ENCODE measurements at regions not wholly inside any gene's neighbourhood (a gene's known extent, or its start where the extent isn't known, plus 50 kb on each side); places are given as distances from the start of the nearest gene placed in this dataset.

GRCh38 chr19:29083863-29084262 lies 129.1 kb downstream of the UQCRFS1 start:
- Histone ChIP-seq H3K9ac (ENCODE audit: low read length) (no peak overlapping the region), H3K4me1 (ENCODE audit: insufficient read depth, low read length) (no peaks in the 10 kb centered on the region), H3K4me3 (ENCODE audit: low read depth in 1 of 2, low read length in 2 of 2) (no peak overlapping the region), H3K27ac (ENCODE audit: low read depth, low read length) (no peak overlapping the region), H3K27me3 (ENCODE audit: control insufficient read depth in 1 of 2, insufficient read depth in 2 of 2, low read length in 2 of 2) (no peaks in the 10 kb centered on the region), H3K9me3 (ENCODE audit: low read length) (no peaks in the 10 kb centered on the region), H3K36me3 (ENCODE audit: insufficient read depth, low read length) (no peaks in the 10 kb centered on the region)

- no peaks in the 10 kb centered on the region for H3K4me1 ChIP-seq (ENCODE audit: insufficient read depth, low read length)
These were observed 133.5 kb downstream of the UQCRFS1 start for GRCh38 chr19:29079356-29080032.

GRCh38 chr19:29076963-29077362 lies 136.0 kb downstream of the UQCRFS1 start:
- Histone ChIP-seq H3K36me3 (ENCODE audit: insufficient read depth, low read length) (no peaks in the 10 kb centered on the region), H3K9ac (ENCODE audit: low read length) (no peak overlapping the region), H3K27ac (ENCODE audit: low read depth, low read length) (no peak overlapping the region), H3K9me3 (ENCODE audit: low read length) (no peaks in the 10 kb centered on the region), H3K4me3 (ENCODE audit: low read depth in 1 of 2, low read length in 2 of 2) (no peak overlapping the region), H3K4me1 (ENCODE audit: insufficient read depth, low read length) (no peaks in the 10 kb centered on the region), H3K27me3 (ENCODE audit: control insufficient read depth in 1 of 2, insufficient read depth in 2 of 2, low read length in 2 of 2) (no peaks in the 10 kb centered on the region)

More at GRCh38 chr19:29079356-29080032, 133.5 kb downstream of the UQCRFS1 start:
- Histone ChIP-seq H3K9ac (ENCODE audit: low read length) (no peak overlapping the region), H3K27me3 (ENCODE audit: control insufficient read depth in 1 of 2, insufficient read depth in 2 of 2, low read length in 2 of 2) (no peaks in the 10 kb centered on the region), H3K36me3 (ENCODE audit: insufficient read depth, low read length) (no peaks in the 10 kb centered on the region), H3K27ac (ENCODE audit: low read depth, low read length) (no peak overlapping the region), H3K9me3 (ENCODE audit: low read length) (no peaks in the 10 kb centered on the region), H3K4me3 (ENCODE audit: low read depth in 1 of 2, low read length in 2 of 2) (no peak overlapping the region)

GRCh38 chr19:29076161-29076560 lies 136.8 kb downstream of the UQCRFS1 start:
- H3K36me3 ChIP-seq (ENCODE audit: insufficient read depth, low read length): no peaks in the 10 kb centered on the region
- H3K27ac ChIP-seq (ENCODE audit: low read depth, low read length): no peak overlapping the region
- no peak overlapping the region for H3K9ac ChIP-seq (ENCODE audit: low read length)

GRCh38 chr19:29075149-29075548 lies 137.8 kb downstream of the UQCRFS1 start:
- no peak overlapping the region for H3K27ac ChIP-seq (ENCODE audit: low read depth, low read length)
- no peaks in the 10 kb centered on the region for H3K36me3 ChIP-seq (ENCODE audit: insufficient read depth, low read length)
- H3K9me3 ChIP-seq (ENCODE audit: low read length): no peaks in the 10 kb centered on the region
- no peaks in the 10 kb centered on the region for H3K4me1 ChIP-seq (ENCODE audit: insufficient read depth, low read length)
- no peaks in the 10 kb centered on the region for H3K27me3 ChIP-seq (ENCODE audit: control insufficient read depth in 1 of 2, insufficient read depth in 2 of 2, low read length in 2 of 2)
- H3K4me3 ChIP-seq (ENCODE audit: low read depth in 1 of 2, low read length in 2 of 2): no peak overlapping the region
- H3K9ac ChIP-seq (ENCODE audit: low read length): no peak overlapping the region

More at GRCh38 chr19:29076161-29076560, 136.8 kb downstream of the UQCRFS1 start:
- H3K27me3 ChIP-seq (ENCODE audit: control insufficient read depth in 1 of 2, insufficient read depth in 2 of 2, low read length in 2 of 2): no peaks in the 10 kb centered on the region
- no peak overlapping the region for H3K4me3 ChIP-seq (ENCODE audit: low read depth in 1 of 2, low read length in 2 of 2)
- no peaks in the 10 kb centered on the region for H3K9me3 ChIP-seq (ENCODE audit: low read length)
- H3K4me1 ChIP-seq (ENCODE audit: insufficient read depth, low read length): no peaks in the 10 kb centered on the region

GRCh38 chr19:29074579-29074978 lies 138.4 kb downstream of the UQCRFS1 start:
- no peak overlapping the region for H3K27ac ChIP-seq (ENCODE audit: low read depth, low read length)
- no peak overlapping the region for H3K4me3 ChIP-seq (ENCODE audit: low read depth in 1 of 2, low read length in 2 of 2)
- no peaks in the 10 kb centered on the region for H3K27me3 ChIP-seq (ENCODE audit: control insufficient read depth in 1 of 2, insufficient read depth in 2 of 2, low read length in 2 of 2)
- no peak overlapping the region for H3K9ac ChIP-seq (ENCODE audit: low read length)
- no peaks in the 10 kb centered on the region for H3K4me1 ChIP-seq (ENCODE audit: insufficient read depth, low read length)
- no peaks in the 10 kb centered on the region for H3K36me3 ChIP-seq (ENCODE audit: insufficient read depth, low read length)
- no peaks in the 10 kb centered on the region for H3K9me3 ChIP-seq (ENCODE audit: low read length)

- Histone ChIP-seq H3K4me1 (ENCODE audit: insufficient read depth, low read length) (no peaks in the 10 kb centered on the region), H3K4me3 (ENCODE audit: low read depth in 1 of 2, low read length in 2 of 2) (no peak overlapping the region), H3K27me3 (ENCODE audit: control insufficient read depth in 1 of 2, insufficient read depth in 2 of 2, low read length in 2 of 2) (no peaks in the 10 kb centered on the region), H3K9ac (ENCODE audit: low read length) (no peak overlapping the region), H3K36me3 (ENCODE audit: insufficient read depth, low read length) (no peaks in the 10 kb centered on the region), H3K9me3 (ENCODE audit: low read length) (no peaks in the 10 kb centered on the region), H3K27ac (ENCODE audit: low read depth, low read length) (no peak overlapping the region)
These were observed 145.1 kb downstream of the UQCRFS1 start for GRCh38 chr19:29067831-29068230.

GRCh38 chr19:29062475-29063435 lies 150.2 kb downstream of the UQCRFS1 start:
- H3K4me3 ChIP-seq (ENCODE audit: low read depth in 1 of 2, low read length in 2 of 2): no peak overlapping the region
- no peak overlapping the region for H3K9ac ChIP-seq (ENCODE audit: low read length)
- no peak overlapping the region for H3K27ac ChIP-seq (ENCODE audit: low read depth, low read length)
- no peaks in the 10 kb centered on the region for H3K27me3 ChIP-seq (ENCODE audit: control insufficient read depth in 1 of 2, insufficient read depth in 2 of 2, low read length in 2 of 2)
- H3K9me3 ChIP-seq (ENCODE audit: low read length): no peaks in the 10 kb centered on the region
- no peaks in the 10 kb centered on the region for H3K4me1 ChIP-seq (ENCODE audit: insufficient read depth, low read length)
- H3K36me3 ChIP-seq (ENCODE audit: insufficient read depth, low read length): no peaks in the 10 kb centered on the region

GRCh38 chr19:29060813-29061364 lies 152.1 kb downstream of the UQCRFS1 start:
- no peak overlapping the region for H3K9ac ChIP-seq (ENCODE audit: low read length)
- no peak overlapping the region for H3K4me3 ChIP-seq (ENCODE audit: low read depth in 1 of 2, low read length in 2 of 2)
- H3K36me3 ChIP-seq (ENCODE audit: insufficient read depth, low read length): no peaks in the 10 kb centered on the region
- H3K27ac ChIP-seq (ENCODE audit: low read depth, low read length): no peak overlapping the region
- no peaks in the 10 kb centered on the region for H3K9me3 ChIP-seq (ENCODE audit: low read length)
- no peaks in the 10 kb centered on the region for H3K27me3 ChIP-seq (ENCODE audit: control insufficient read depth in 1 of 2, insufficient read depth in 2 of 2, low read length in 2 of 2)
- no peaks in the 10 kb centered on the region for H3K4me1 ChIP-seq (ENCODE audit: insufficient read depth, low read length)

GRCh38 chr19:29056535-29056934 lies 156.4 kb downstream of the UQCRFS1 start:
- H3K27ac ChIP-seq (ENCODE audit: low read depth, low read length): no peak overlapping the region

GRCh38 chr19:29054886-29055675 lies 157.9 kb downstream of the UQCRFS1 start:
- Histone ChIP-seq H3K4me1 (ENCODE audit: insufficient read depth, low read length) (no peaks in the 10 kb centered on the region), H3K27me3 (ENCODE audit: control insufficient read depth in 1 of 2, insufficient read depth in 2 of 2, low read length in 2 of 2) (no peaks in the 10 kb centered on the region), H3K9ac (ENCODE audit: low read length) (no peak overlapping the region), H3K4me3 (ENCODE audit: low read depth in 1 of 2, low read length in 2 of 2) (no peak overlapping the region), H3K9me3 (ENCODE audit: low read length) (no peaks in the 10 kb centered on the region), H3K27ac (ENCODE audit: low read depth, low read length) (no peak overlapping the region), H3K36me3 (ENCODE audit: insufficient read depth, low read length) (no peaks in the 10 kb centered on the region)

More at GRCh38 chr19:29056535-29056934, 156.4 kb downstream of the UQCRFS1 start:
- H3K4me1 ChIP-seq (ENCODE audit: insufficient read depth, low read length): no peaks in the 10 kb centered on the region
- H3K9ac ChIP-seq (ENCODE audit: low read length): no peak overlapping the region
- no peaks in the 10 kb centered on the region for H3K27me3 ChIP-seq (ENCODE audit: control insufficient read depth in 1 of 2, insufficient read depth in 2 of 2, low read length in 2 of 2)
- H3K36me3 ChIP-seq (ENCODE audit: insufficient read depth, low read length): no peaks in the 10 kb centered on the region
- no peak overlapping the region for H3K4me3 ChIP-seq (ENCODE audit: low read depth in 1 of 2, low read length in 2 of 2)
- H3K9me3 ChIP-seq (ENCODE audit: low read length): no peaks in the 10 kb centered on the region
